ENCODE measurements at regions not wholly inside any gene's neighbourhood (a gene's known extent, or its start where the extent isn't known, plus 50 kb on each side); places are given as distances from the start of the nearest gene placed in this dataset.

- intact Hi-C loops (cut with micrococcal nuclease), result no loop called here
- Histone ChIP-seq H2AFZ (ENCODE audit: low read depth, low read length) (no peak overlapping the region), H3K36me3 (ENCODE audit: control insufficient read depth in 2 of 2, extremely low read depth in 1 of 2, insufficient read depth in 2 of 2, low read length in 2 of 2) (no peaks in the 10 kb centered on the region), H3K4me1 (ENCODE audit: control insufficient read depth, extremely low read depth, insufficient read depth, low read length) (peaks cover 11% of the 10 kb centered on the region), H3K79me2 (ENCODE audit: control insufficient read depth, insufficient read depth, low read length) (no peaks in the 10 kb centered on the region), H3K9me1 (replicated peaks; ENCODE audit: control insufficient read depth, extremely low read depth, insufficient read depth, low read length) (no peaks in the 10 kb centered on the region), H3K4me2 (ENCODE audit: insufficient read depth, low read length) (no peak overlapping the region), H3K9me3 (replicated peaks; ENCODE audit: control insufficient read depth, insufficient read depth, low read length) (no peaks in the 10 kb centered on the region), H4K20me1 (replicated peaks; ENCODE audit: control insufficient read depth, extremely low read depth, insufficient read depth, low read length) (no peaks in the 10 kb centered on the region), H3K4me3 (replicated peaks in 1 of 3; ENCODE audit: insufficient read depth in 1 of 3, low read depth in 1 of 3, low read length in 3 of 3) (no peak overlapping the region), H3K27me3 (ENCODE audit: control insufficient read depth in 2 of 2, insufficient read depth in 2 of 2, low read length in 2 of 2) (no peaks in the 10 kb centered on the region), H3K9ac (replicated peaks; ENCODE audit: extremely low read depth, insufficient read depth, low read length) (no peak overlapping the region), H3K27ac (ENCODE audit: insufficient read depth, low read depth, low read length) (no peak overlapping the region)
- DNase-seq (ENCODE audit: low read depth, low spot score) (no peak), FAIRE-seq (no peak)
- dilution Hi-C loops (cut with MboI; ENCODE audit: extremely low pct_ligation_motif_present, low sequenced_read_pairs), result no loop called here
- TF ChIP-seq MYC (IDR thresholded peaks at IDR 0.05; ENCODE audit: low read depth, low read length) (no peak), EZH2 (IDR thresholded peaks at IDR 0.05; ENCODE audit: borderline replicate concordance, low read depth, low read length, severe bottlenecking) (no peak), GATA2 (IDR thresholded peaks at IDR 0.05; ENCODE audit: insufficient read depth, insufficient read length, low read depth, low read length) (no peak), JUN (IDR thresholded peaks at IDR 0.05; ENCODE audit: borderline replicate concordance, insufficient read depth, insufficient read length, low read depth) (no peak), FOS (IDR thresholded peaks at IDR 0.05; ENCODE audit: borderline replicate concordance, insufficient read depth, low read length) (no peak), POLR2A (IDR thresholded peaks at IDR 0.05; ENCODE audit: low read depth, low read length) (no peak), MAX (IDR thresholded peaks at IDR 0.05; ENCODE audit: insufficient read depth, insufficient read length) (no peak), POLR2AphosphoS5 (IDR thresholded peaks at IDR 0.05; ENCODE audit: insufficient read depth, low read depth, low read length) (no peak), CTCF (IDR thresholded peaks at IDR 0.05; ENCODE audit: extremely low read depth in 1 of 2, insufficient read depth in 1 of 2, low read depth in 1 of 2, low read length in 2 of 2) (no peak)
- POLR2A ChIA-PET, result no interaction called here
- no TSS peak for BruUV-seq (replicated peaks)
- CTCF ChIA-PET, result no interaction called here
These were observed 150.8 kb downstream of the RNF152 start for GRCh38 chr18:61741881-61742454.

All from endothelial cell of umbilical vein (primary cell).